ENCODE measurements at regions not wholly inside any gene's neighbourhood (a gene's known extent, or its start where the extent isn't known, plus 50 kb on each side); places are given as distances from the start of the nearest gene placed in this dataset.
"Not testable (repeated sequence)": the region's sequence is repeated elsewhere in the genome, so short reads cannot be mapped to it uniquely, and the experiment has no call there.

GRCh38 chr6:139979021-139979725 is 604.7 kb upstream of the CITED2 start:
- peak; percentile 44 for DNase-seq (ENCODE audit: low read depth, low spot score)

GRCh38 chr6:139977887-139978332 is 603.5 kb upstream of the CITED2 start:
- no peak for DNase-seq (ENCODE audit: low read depth, low spot score)

GRCh38 chr6:139973669-139974344 is 599.4 kb upstream of the CITED2 start:
- DNase-seq (ENCODE audit: low read depth, low spot score) = no peak

- DNase-seq (ENCODE audit: low read depth, low spot score) = no peak
These were observed 597.7 kb upstream of the CITED2 start for GRCh38 chr6:139972116-139972515.

- DNase-seq (ENCODE audit: low read depth, low spot score) = no peak
These were observed 596.1 kb upstream of the CITED2 start for GRCh38 chr6:139970591-139970991.

- no peak for DNase-seq (ENCODE audit: low read depth, low spot score)
These were observed 593.0 kb upstream of the CITED2 start for GRCh38 chr6:139967497-139967896.

GRCh38 chr6:139965393-139965792 is 590.9 kb upstream of the CITED2 start:
- no peak for DNase-seq (ENCODE audit: low read depth, low spot score)

- no peak for DNase-seq (ENCODE audit: low read depth, low spot score)
These were observed 590.3 kb upstream of the CITED2 start for GRCh38 chr6:139964737-139965136.

GRCh38 chr6:139962654-139963347 is 588.4 kb upstream of the CITED2 start:
- DNase-seq (ENCODE audit: low read depth, low spot score) = no peak

- no peak for DNase-seq (ENCODE audit: low read depth, low spot score)
These were observed 586.7 kb upstream of the CITED2 start for GRCh38 chr6:139961190-139961589.

GRCh38 chr6:139960671-139961070 is 586.2 kb upstream of the CITED2 start:
- DNase-seq (ENCODE audit: low read depth, low spot score) = no peak

- no peak for DNase-seq (ENCODE audit: low read depth, low spot score)
These were observed 581.1 kb upstream of the CITED2 start for GRCh38 chr6:139955366-139956155.

GRCh38 chr6:139954463-139955071 is 580.1 kb upstream of the CITED2 start:
- no peak for DNase-seq (ENCODE audit: low read depth, low spot score)

- not testable (repeated sequence) for DNase-seq (ENCODE audit: low read depth, low spot score)
These were observed 579.3 kb upstream of the CITED2 start for GRCh38 chr6:139953780-139954179.

- no peak for DNase-seq (ENCODE audit: low read depth, low spot score)
These were observed 576.7 kb upstream of the CITED2 start for GRCh38 chr6:139951172-139951571.

- DNase-seq (ENCODE audit: low read depth, low spot score) = no peak
These were observed 570.5 kb upstream of the CITED2 start for GRCh38 chr6:139944976-139945375.

- no peak for DNase-seq (ENCODE audit: low read depth, low spot score)
These were observed 569.7 kb upstream of the CITED2 start for GRCh38 chr6:139944131-139944530.

- DNase-seq (ENCODE audit: low read depth, low spot score) = no peak
These were observed 568.9 kb upstream of the CITED2 start for GRCh38 chr6:139943391-139943790.

GRCh38 chr6:139942331-139942730 is 567.9 kb upstream of the CITED2 start:
- no peak for DNase-seq (ENCODE audit: low read depth, low spot score)

- no peak for DNase-seq (ENCODE audit: low read depth, low spot score)
These were observed 567.4 kb upstream of the CITED2 start for GRCh38 chr6:139941826-139942225.

Measured in ELF-1 (cell line).